Uterus (tissue), 3 donors: ENCODE measurements at regions not wholly inside any gene's neighbourhood (a gene's known extent, or its start where the extent isn't known, plus 50 kb on each side); places are given as distances from the start of the nearest gene placed in this dataset.

Source experiments
- DNase-seq, 2 donors: peaks; one replicate each; pipeline ENCODE4 v3.0.0-alpha.2; 2019 to 2020
- H3K27ac ChIP-seq, 2 donors: fragments of 200-600 bp; sonication (generic); 1 replicate in 1 of 2; 2 replicates in 1 of 2; pipeline ENCODE4 v1.5.1; 2016 to 2018
- H3K27me3 ChIP-seq, 2 donors: fragments of 200-600 bp; sonication (generic); one replicate each; pipeline ENCODE4 v1.5.1; 2018 to 2019; ENCODE audit warnings: control low read depth in 1 of 2
- H3K36me3 ChIP-seq, 2 donors: fragments of 200-600 bp; sonication (generic); one replicate each; pipeline ENCODE4 v1.5.1; 2019; ENCODE audit warnings: control low read depth in 1 of 2
- H3K4me1 ChIP-seq, 2 donors: fragments of 200-600 bp; sonication (generic); one replicate each; pipeline ENCODE4 v1.5.1; 2018 to 2019; ENCODE audit warnings: control low read depth in 1 of 2
- H3K4me3 ChIP-seq, 2 donors: fragments of 200-600 bp; sonication (generic); 1 replicate in 1 of 2; 2 replicates in 1 of 2; pipeline ENCODE4 v1.5.1; 2018 to 2019; ENCODE audit warnings: mild to moderate bottlenecking in 1 of 2
- H3K9me3 ChIP-seq, 2 donors: fragments of 200-600 bp; sonication (generic); one replicate each; pipeline ENCODE4 v1.5.1; 2019; ENCODE audit warnings: control low read depth in 1 of 2
- CTCF ChIP-seq, 4 experiments: fragments of 200-600 bp in 2 of 4; fragments of 450-650 bp in 2 of 4; sonication (generic) in 2 of 4; IDR thresholded peaks; one replicate each; pipeline ENCODE4 v1.5.1; 2016 to 2019; ENCODE audit warnings: antibody characterized with exemption in 4 of 4, mild to moderate bottlenecking in 2 of 4, moderate library complexity in 1 of 4
- POLR2A ChIP-seq, 2 donors: fragments of 450-650 bp; IDR thresholded peaks; one replicate each; pipeline ENCODE4 v1.6.1; 2016; ENCODE audit warnings: antibody characterized with exemption in 2 of 2, mild to moderate bottlenecking in 1 of 2, moderate library complexity in 1 of 2
- intact Hi-C: fragments of 100-400 bp; cut with DNase I; formaldehyde crosslinking; loops from one replicate; pipeline ENCODE4 v1.15.1; 2023; ENCODE audit warnings: low total_unique reads
- donor health status: DM: yes; HTN: yes; CAD: no.

GRCh38 chr19:27775395-27775794, 1437.6 kb downstream of the UQCRFS1 start:
- TF ChIP-seq POLR2A (IDR thresholded peaks at IDR 0.05) (no peak), CTCF (IDR thresholded peaks at IDR 0.05) (no peak)
- intact Hi-C loops, result no loop called here
- no peaks in the 10 kb centered on the region for H3K27me3 ChIP-seq
- no peaks in the 10 kb centered on the region for H3K4me1 ChIP-seq
- no peak for DNase-seq
- no peak overlapping the region for H3K27ac ChIP-seq
- no peak overlapping the region for H3K4me3 ChIP-seq
- H3K9me3 ChIP-seq, result peaks cover 0 to 8% of the 10 kb centered on the region in 2 donors
- no peaks in the 10 kb centered on the region for H3K36me3 ChIP-seq

- DNase-seq, result no peak
- Histone ChIP-seq H3K27ac (no peak overlapping the region), H3K36me3 (no peaks in the 10 kb centered on the region), H3K9me3 (peaks cover 0 to 9% of the 10 kb centered on the region in 2 donors), H3K4me1 (no peaks in the 10 kb centered on the region), H3K27me3 (no peaks in the 10 kb centered on the region), H3K4me3 (no peak overlapping the region)
- intact Hi-C loops, result no loop called here
- no peak for TF ChIP-seq POLR2A (IDR thresholded peaks at IDR 0.05)
- no peak for TF ChIP-seq CTCF (IDR thresholded peaks at IDR 0.05)
These were observed 1438.1 kb downstream of the UQCRFS1 start for GRCh38 chr19:27774827-27775226.

- Histone ChIP-seq H3K4me1 (no peaks in the 10 kb centered on the region), H3K27ac (no peak overlapping the region), H3K9me3 (peaks cover 0 to 14% of the 10 kb centered on the region in 2 donors), H3K27me3 (no peaks in the 10 kb centered on the region), H3K4me3 (no peak overlapping the region), H3K36me3 (no peaks in the 10 kb centered on the region)
- intact Hi-C loops, result no loop called here
- no peak for DNase-seq
- TF ChIP-seq POLR2A (IDR thresholded peaks at IDR 0.05), result no peak
- no peak for TF ChIP-seq CTCF (IDR thresholded peaks at IDR 0.05)
These were observed 1438.6 kb downstream of the UQCRFS1 start for GRCh38 chr19:27774337-27774736.

- Histone ChIP-seq H3K27me3 (no peaks in the 10 kb centered on the region), H3K27ac (no peak overlapping the region), H3K4me3 (no peak overlapping the region), H3K9me3 (peaks cover 0 to 22% of the 10 kb centered on the region in 2 donors), H3K36me3 (no peaks in the 10 kb centered on the region), H3K4me1 (no peaks in the 10 kb centered on the region)
- no peak for DNase-seq
- intact Hi-C loops, result no loop called here
- TF ChIP-seq CTCF (IDR thresholded peaks at IDR 0.05), result no peak
- no peak for TF ChIP-seq POLR2A (IDR thresholded peaks at IDR 0.05)
These were observed 1439.4 kb downstream of the UQCRFS1 start for GRCh38 chr19:27773318-27774094.

- Histone ChIP-seq H3K9me3 (peaks cover 0 to 22% of the 10 kb centered on the region in 2 donors), H3K27me3 (no peaks in the 10 kb centered on the region), H3K36me3 (no peaks in the 10 kb centered on the region)
These were observed 1440.9 kb downstream of the UQCRFS1 start for GRCh38 chr19:27772059-27772458.

More at GRCh38 chr19:27772059-27772458, 1440.9 kb downstream of the UQCRFS1 start:
- intact Hi-C loops, result no loop called here
- Histone ChIP-seq H3K4me3 (no peak overlapping the region), H3K4me1 (no peaks in the 10 kb centered on the region), H3K27ac (no peak overlapping the region)
- TF ChIP-seq POLR2A (IDR thresholded peaks at IDR 0.05), result no peak
- no peak for TF ChIP-seq CTCF (IDR thresholded peaks at IDR 0.05)
- no peak for DNase-seq
